CD14-positive monocyte (primary cell): ENCODE measurements at regions not wholly inside any gene's neighbourhood (a gene's known extent, or its start where the extent isn't known, plus 50 kb on each side); places are given as distances from the start of the nearest gene placed in this dataset.

Source experiments
- DNase-seq, 3 donors: peaks; one replicate each; pipeline ENCODE4 v3.0.0-alpha.2; 2011 to 2022
- H2AFZ ChIP-seq: 2 replicates; pipeline ENCODE4 v1.6.0; 2012; ENCODE audit warnings: mild to moderate bottlenecking, low read depth, low read length, inconsistent platforms; ENCODE audit not compliant: insufficient read depth, poor library complexity, severe bottlenecking
- H3K27ac ChIP-seq, 2 donors: 1 replicate in 1 of 2; 2 replicates in 1 of 2; pipeline ENCODE4 v1.5.1; 2012 to 2013; ENCODE audit warnings: low read length in 2 of 2, control low read depth in 1 of 2, inconsistent platforms in 1 of 2, low read depth in 1 of 2, mild to moderate bottlenecking in 1 of 2
- H3K27me3 ChIP-seq, 2 donors: one replicate each; pipeline versions ENCODE4 v1.6.0 to v1.6.1; 2011 to 2013; ENCODE audit warnings: low read length in 2 of 2; ENCODE audit not compliant: control insufficient read depth in 2 of 2, insufficient read depth in 2 of 2
- H3K36me3 ChIP-seq, 2 donors: replicated peaks in 1 of 2; 1 replicate in 1 of 2; 2 replicates in 1 of 2; pipeline versions ENCODE4 v1.5.1 to v1.6.1; 2012 to 2013; ENCODE audit warnings: low read length in 2 of 2, control low read depth in 1 of 2, inconsistent platforms in 1 of 2, mild to moderate bottlenecking in 1 of 2; ENCODE audit not compliant: insufficient read depth in 2 of 2, control insufficient read depth in 1 of 2
- H3K4me1 ChIP-seq, 2 donors: 1 replicate in 1 of 2; 2 replicates in 1 of 2; pipeline versions ENCODE4 v1.5.1 to v1.6.1; 2012 to 2013; ENCODE audit warnings: low read length in 2 of 2, control low read depth in 1 of 2, inconsistent platforms in 1 of 2, mild to moderate bottlenecking in 1 of 2, moderate library complexity in 1 of 2; ENCODE audit not compliant: insufficient read depth in 2 of 2, control insufficient read depth in 1 of 2
- H3K4me2 ChIP-seq: replicated peaks from 2 replicates; pipeline ENCODE3; 2012; ENCODE audit warnings: low read length, moderate library complexity, mild to moderate bottlenecking; ENCODE audit not compliant: poor library complexity, severe bottlenecking; ENCODE audit errors: extremely low read depth
- H3K4me3 ChIP-seq, 3 experiments: fragments of 200-600 bp in 1 of 3; sonication (generic) in 1 of 3; replicated peaks in 1 of 3; 1 replicate in 2 of 3; 2 replicates in 1 of 3; pipeline ENCODE4 v1.5.1; 2011 to 2013; ENCODE audit warnings: low read length in 3 of 3, mild to moderate bottlenecking in 3 of 3, control low read depth in 2 of 3, low read depth in 2 of 3, inconsistent platforms in 1 of 3, moderate library complexity in 1 of 3
- H3K79me2 ChIP-seq: 2 replicates; pipeline ENCODE4 v1.6.0; 2012; ENCODE audit warnings: mild to moderate bottlenecking, control low read depth, inconsistent platforms, low read length, moderate library complexity; ENCODE audit not compliant: insufficient read depth
- H3K9ac ChIP-seq: 2 replicates; pipeline ENCODE4 v1.6.0; 2017; ENCODE audit warnings: low read length, mild to moderate bottlenecking; ENCODE audit not compliant: insufficient read depth, poor library complexity, severe bottlenecking
- H3K9me3 ChIP-seq, 2 donors: replicated peaks in 1 of 2; 1 replicate in 1 of 2; 2 replicates in 1 of 2; pipeline versions ENCODE4 v1.5.1 to v1.6.1; 2012 to 2013; ENCODE audit warnings: low read length in 2 of 2, control low read depth in 1 of 2; ENCODE audit not compliant: control insufficient read depth in 1 of 2, insufficient read depth in 1 of 2
- H4K20me1 ChIP-seq: 2 replicates; pipeline ENCODE4 v1.6.0; 2012; ENCODE audit warnings: mild to moderate bottlenecking, low read length, control low read depth, moderate library complexity; ENCODE audit not compliant: insufficient read depth
- H3K27ac Mint-ChIP-seq, 7 donors: one replicate each; pipeline ENCODE4 v1.8.0; 2020; ENCODE audit warnings: mild to moderate bottlenecking in 7 of 7, mixed read lengths in 7 of 7, moderate library complexity in 6 of 7, inconsistent platforms in 2 of 7
- H3K27me3 Mint-ChIP-seq, 3 donors: one replicate each; pipeline ENCODE4 v1.8.0; 2021 to 2022; ENCODE audit warnings: low read depth in 3 of 3, mild to moderate bottlenecking in 3 of 3, mixed read lengths in 3 of 3, moderate library complexity in 3 of 3, inconsistent platforms in 1 of 3
- H3K36me3 Mint-ChIP-seq, 2 donors: one replicate each; pipeline ENCODE4 v1.8.0; 2020; ENCODE audit warnings: mixed read lengths in 2 of 2, inconsistent platforms in 1 of 2, mild to moderate bottlenecking in 1 of 2
- H3K4me1 Mint-ChIP-seq: one replicate; pipeline ENCODE4 v1.8.0; 2020; ENCODE audit warnings: mild to moderate bottlenecking, mixed read lengths
- H3K4me3 Mint-ChIP-seq, 2 donors: one replicate each; pipeline ENCODE4 v1.8.0; 2020; ENCODE audit warnings: mild to moderate bottlenecking in 2 of 2, mixed read lengths in 2 of 2, moderate library complexity in 1 of 2
- H3K9me3 Mint-ChIP-seq, 7 donors: one replicate each; pipeline ENCODE4 v1.8.0; 2020 to 2022; ENCODE audit warnings: mixed read lengths in 7 of 7, mild to moderate bottlenecking in 6 of 7, moderate library complexity in 6 of 7, inconsistent platforms in 2 of 7
- WGBS: methylation state at CpG from one replicate; pipeline ENCODE4 v1.1.5; 2013; ENCODE audit warnings: missing lambda C conversion rate; ENCODE audit not compliant: insufficient coverage; 5-methylcytosine and 5-hydroxymethylcytosine counted together
- intact Hi-C, 2 donors: fragments of 100-400 bp; cut with micrococcal nuclease; formaldehyde crosslinking; loops; one replicate each; pipeline versions ENCODE4 v1.15.0 to v1.15.1; 2023
- TF ChIP-seq, protein P1 (sequence below): fragments of 200-600 bp; IDR thresholded peaks from one replicate; pipeline ENCODE4 v1.8.0; 2022; ENCODE audit warnings: antibody characterized with exemption, mild to moderate bottlenecking

DNA sequence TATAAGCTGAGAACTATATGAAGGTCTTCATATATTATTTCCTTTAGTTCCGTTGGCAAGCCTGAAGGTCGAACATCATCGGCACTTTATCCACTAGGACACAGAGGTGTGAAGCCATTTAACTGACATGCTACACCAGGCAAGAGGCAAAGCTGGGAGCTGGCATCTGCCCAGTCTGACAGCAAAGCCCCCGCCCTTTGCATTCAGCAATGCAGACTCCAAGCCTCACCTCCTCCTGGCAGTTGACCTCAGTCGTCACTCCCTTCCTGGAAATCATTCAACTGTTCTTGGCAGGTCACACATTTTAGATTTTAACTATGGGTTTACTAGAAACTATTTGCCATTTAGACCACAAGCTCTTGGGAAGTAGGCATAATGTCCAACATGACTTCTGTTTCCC lies 135.8 kb upstream of the FRG1 start:
- Histone ChIP-seq H3K27me3 (no peaks in the 10 kb centered on the region), H3K27ac (no peak overlapping the region), H3K9ac (no peak overlapping the region), H4K20me1 (no peaks in the 10 kb centered on the region), H3K4me2 (no peak overlapping the region), H3K9me3 (peaks cover 4 to 17% of the 10 kb centered on the region in 2 donors), H3K4me1 (no peaks in the 10 kb centered on the region), H3K79me2 (no peaks in the 10 kb centered on the region), H3K4me3 (no peak overlapping the region), H3K36me3 (no peaks in the 10 kb centered on the region), H2AFZ (no peak overlapping the region)
- H3K9me3 Mint-ChIP-seq = peaks cover 7 to 25% (median 17%) of the 10 kb centered on the region in 7 donors
- H3K27me3 Mint-ChIP-seq = peaks cover 0 to 2% (median 0%) of the 10 kb centered on the region in 3 donors
- 85% methylated on average over 4 of the region's 5 CpGs for WGBS
- intact Hi-C loops = no loop called here
- TF ChIP-seq, protein P1, sequence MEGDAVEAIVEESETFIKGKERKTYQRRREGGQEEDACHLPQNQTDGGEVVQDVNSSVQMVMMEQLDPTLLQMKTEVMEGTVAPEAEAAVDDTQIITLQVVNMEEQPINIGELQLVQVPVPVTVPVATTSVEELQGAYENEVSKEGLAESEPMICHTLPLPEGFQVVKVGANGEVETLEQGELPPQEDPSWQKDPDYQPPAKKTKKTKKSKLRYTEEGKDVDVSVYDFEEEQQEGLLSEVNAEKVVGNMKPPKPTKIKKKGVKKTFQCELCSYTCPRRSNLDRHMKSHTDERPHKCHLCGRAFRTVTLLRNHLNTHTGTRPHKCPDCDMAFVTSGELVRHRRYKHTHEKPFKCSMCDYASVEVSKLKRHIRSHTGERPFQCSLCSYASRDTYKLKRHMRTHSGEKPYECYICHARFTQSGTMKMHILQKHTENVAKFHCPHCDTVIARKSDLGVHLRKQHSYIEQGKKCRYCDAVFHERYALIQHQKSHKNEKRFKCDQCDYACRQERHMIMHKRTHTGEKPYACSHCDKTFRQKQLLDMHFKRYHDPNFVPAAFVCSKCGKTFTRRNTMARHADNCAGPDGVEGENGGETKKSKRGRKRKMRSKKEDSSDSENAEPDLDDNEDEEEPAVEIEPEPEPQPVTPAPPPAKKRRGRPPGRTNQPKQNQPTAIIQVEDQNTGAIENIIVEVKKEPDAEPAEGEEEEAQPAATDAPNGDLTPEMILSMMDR = no peak
- no peak for DNase-seq
- no peaks in the 10 kb centered on the region for H3K36me3 Mint-ChIP-seq
- no peak overlapping the region for H3K4me3 Mint-ChIP-seq
- H3K4me1 Mint-ChIP-seq = peaks cover 2% of the 10 kb centered on the region
- no peak overlapping the region for H3K27ac Mint-ChIP-seq

- WGBS = 100% methylated on average over 1 of the region's 6 CpGs
- peaks cover 2% of the 10 kb centered on the region for H3K4me1 Mint-ChIP-seq
- peaks cover 13 to 32% (median 19%) of the 10 kb centered on the region in 7 donors for H3K9me3 Mint-ChIP-seq
- peaks cover 4 to 22% of the 10 kb centered on the region in 2 donors for H3K9me3 ChIP-seq
- no peak overlapping the region for H3K4me3 ChIP-seq
- TF ChIP-seq, protein P1 = no peak
- H3K27ac ChIP-seq = no peak overlapping the region
- intact Hi-C loops = no loop called here
- no peaks in the 10 kb centered on the region for H3K36me3 ChIP-seq
- DNase-seq = no peak
- H3K27me3 Mint-ChIP-seq = peaks cover 1 to 7% (median 2%) of the 10 kb centered on the region in 3 donors
- no peaks in the 10 kb centered on the region for H3K4me1 ChIP-seq
- H3K4me2 ChIP-seq = no peak overlapping the region
- H4K20me1 ChIP-seq = no peaks in the 10 kb centered on the region
- H3K27me3 ChIP-seq = no peaks in the 10 kb centered on the region
- H3K79me2 ChIP-seq = no peaks in the 10 kb centered on the region
- H3K4me3 Mint-ChIP-seq = no peak overlapping the region
- no peak overlapping the region for H3K27ac Mint-ChIP-seq
- no peak overlapping the region for H2AFZ ChIP-seq
- H3K9ac ChIP-seq = no peak overlapping the region
- no peaks in the 10 kb centered on the region for H3K36me3 Mint-ChIP-seq
These were observed 134.2 kb upstream of the FRG1 start for GRCh38 chr4:189806506-189806905.
